ENCODE measurements at regions not wholly inside any gene's neighbourhood (a gene's known extent, or its start where the extent isn't known, plus 50 kb on each side); places are given as distances from the start of the nearest gene placed in this dataset.

DNA sequence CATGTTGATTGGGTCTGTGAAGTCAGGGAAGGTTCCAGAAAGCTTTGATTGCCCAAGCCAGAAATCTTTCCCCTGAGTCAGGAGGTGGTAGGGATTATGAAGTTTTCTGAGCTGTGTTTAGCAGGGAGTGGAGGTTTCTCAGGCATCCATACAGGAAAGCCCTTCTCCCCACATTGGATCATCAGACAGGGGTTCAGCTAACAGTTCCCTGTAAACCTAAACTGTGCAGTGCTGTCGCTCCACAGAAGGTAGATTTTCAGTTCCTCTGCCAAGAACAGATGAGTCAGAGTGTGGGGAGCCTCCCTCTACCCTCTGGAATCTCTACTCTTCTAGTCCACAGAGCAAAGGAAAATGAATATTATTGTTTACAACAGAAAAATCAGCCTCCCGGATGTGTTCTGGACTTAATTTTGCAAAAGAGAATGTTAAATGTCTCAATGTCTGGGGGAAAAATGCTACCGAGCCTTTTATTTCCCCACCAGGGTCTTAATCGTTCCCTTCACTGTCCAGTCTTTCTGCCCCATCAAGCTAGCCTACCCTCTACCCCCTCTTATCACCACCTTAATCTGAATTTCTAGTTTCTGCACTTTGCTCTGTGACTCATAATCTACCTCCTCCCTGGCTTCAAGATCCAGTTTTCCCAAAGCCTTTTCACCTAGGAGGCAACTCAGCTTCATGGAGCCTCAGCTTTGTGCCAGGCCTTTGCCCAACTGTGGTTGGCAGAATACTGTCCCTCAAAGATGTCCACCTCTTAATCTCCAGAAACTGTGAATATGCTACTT lies 355.6 kb downstream of the PRDM2 start:
- ATAC-seq = peak; percentile 60

DNA sequence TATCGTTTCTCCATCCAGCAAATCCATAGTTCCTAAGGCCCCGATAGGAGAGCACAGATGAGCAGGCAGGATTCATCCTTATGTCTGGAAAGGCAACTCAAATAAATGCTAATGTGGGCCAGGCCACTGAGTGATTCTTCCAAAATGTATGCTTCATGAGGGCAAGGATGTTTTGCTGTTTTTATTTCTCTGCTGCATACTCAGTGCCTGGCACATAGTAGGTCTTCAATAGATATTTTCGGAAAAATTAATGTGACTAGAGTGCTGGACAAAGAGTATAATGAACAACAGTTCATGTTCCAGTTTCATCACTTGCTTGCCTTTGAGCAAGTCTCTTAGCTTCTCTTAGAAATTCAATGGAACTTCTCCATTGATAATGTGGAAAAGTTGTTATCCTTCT lies 357.7 kb downstream of the PRDM2 start:
- no peak for ATAC-seq

DNA sequence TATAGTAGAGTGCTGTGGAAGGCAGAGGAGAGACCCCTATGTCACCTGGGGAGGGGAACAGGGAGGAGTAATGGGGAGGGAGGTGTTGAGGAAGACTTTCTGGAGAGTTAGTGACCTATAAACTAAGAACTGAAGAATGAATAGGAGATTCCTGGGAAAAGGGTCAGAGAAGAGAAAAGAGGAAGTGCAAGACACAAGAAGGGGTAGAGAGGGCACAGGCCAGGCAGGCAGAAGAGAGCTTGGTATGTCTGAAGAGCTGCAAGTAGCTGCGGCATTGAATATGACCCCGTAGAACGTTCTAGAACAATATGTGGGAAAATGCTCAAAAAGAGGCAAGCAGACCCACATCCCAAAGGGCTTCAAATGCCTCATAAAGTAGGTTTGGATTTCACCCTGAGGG lies 361.2 kb downstream of the PRDM2 start:
- ATAC-seq = no peak

DNA sequence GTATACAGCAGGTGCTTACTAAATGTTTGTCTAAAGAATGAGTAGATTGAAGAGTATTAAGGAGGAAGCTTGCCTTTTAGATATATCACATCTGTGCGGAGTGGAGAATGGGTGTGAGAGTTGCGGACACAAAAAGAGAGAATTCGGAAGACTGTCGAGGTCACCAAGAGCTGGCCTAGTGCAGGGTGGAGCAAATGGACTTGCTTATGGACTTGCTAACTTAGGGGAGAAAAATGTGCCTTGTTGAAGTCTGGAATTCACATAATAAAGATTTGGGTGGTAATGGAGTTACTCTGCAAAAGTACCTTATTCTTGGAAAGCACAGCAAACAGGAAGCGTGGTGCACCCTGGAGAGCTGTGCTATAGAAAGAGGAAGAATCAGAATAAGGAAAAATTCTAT lies 361.7 kb downstream of the PRDM2 start:
- no peak for ATAC-seq

DNA sequence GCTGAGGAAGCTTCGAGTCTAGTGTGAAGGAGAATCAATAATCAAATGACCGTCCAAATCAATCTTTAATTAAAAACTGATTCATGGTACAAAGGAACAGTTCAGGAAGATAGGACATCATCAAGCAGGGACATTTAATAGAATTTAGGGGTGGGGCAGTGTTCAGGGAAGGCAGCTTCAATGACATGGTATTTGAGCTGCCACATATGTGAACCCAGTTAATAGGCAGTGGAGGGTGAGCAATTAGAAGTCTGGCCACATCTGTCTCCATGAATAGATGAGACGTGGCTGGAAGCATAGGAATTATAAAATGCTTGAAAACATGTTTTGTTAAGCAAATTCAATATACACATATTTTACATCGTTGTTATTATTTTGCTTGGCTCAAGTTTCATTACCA lies 362.7 kb downstream of the PRDM2 start:
- ATAC-seq = no peak

DNA sequence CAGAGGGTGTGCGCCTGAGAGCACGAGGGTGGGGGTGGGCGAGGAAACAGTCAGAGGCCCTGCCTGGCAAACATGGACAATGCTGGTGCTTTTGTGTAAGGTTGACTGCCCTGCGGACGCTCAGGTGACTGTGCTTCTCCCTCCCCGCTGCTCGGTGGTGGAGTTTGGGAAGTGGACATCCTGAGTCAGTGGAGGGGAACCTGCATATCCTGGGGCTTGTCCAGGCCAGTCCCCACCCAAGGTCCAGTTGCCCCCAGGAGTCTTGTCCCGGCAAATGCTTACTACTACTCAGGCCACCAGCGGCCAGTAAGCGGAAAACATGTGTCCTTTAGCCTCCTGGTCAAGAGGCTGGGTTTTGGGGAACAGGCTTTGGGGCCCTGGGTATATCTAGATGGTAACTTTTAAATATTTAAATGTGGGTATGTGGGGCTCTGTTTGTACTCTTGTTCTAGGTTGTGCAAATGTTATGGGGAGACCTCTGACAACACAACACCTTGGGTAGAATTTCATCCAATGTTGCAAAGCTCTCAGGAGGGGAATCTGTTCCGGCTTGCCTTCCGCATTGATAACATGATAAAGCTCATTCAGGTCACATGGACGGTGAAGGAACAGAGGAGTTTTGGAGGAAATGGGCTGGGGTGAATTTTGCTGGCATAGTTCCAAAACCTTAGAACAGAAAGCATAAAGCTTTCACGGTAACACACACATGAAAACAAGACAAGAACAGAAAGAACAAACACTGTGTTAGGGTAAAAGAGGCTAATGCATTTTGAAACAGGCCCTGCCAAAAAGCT lies 364.9 kb downstream of the PRDM2 start:
- ATAC-seq = no peak

DNA sequence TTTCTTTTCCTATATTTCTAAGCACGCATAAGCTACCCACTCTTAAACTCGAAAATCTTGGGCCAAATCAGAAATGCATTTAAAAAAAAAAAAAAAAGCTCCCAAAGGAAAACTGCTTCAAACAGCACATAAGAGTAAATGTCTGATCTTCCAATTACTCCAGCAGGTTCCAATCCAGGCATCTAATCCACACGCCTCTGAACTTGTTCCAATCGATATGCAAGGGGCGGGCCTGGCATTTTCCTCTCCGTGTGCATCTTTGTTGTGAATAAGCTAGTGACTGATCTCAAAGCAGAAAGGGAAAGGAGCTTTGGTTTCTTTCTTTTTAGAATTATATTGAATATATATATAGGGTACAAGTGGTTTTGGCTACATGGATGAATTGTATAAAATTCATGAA lies 365.5 kb downstream of the PRDM2 start:
- no peak for ATAC-seq

DNA sequence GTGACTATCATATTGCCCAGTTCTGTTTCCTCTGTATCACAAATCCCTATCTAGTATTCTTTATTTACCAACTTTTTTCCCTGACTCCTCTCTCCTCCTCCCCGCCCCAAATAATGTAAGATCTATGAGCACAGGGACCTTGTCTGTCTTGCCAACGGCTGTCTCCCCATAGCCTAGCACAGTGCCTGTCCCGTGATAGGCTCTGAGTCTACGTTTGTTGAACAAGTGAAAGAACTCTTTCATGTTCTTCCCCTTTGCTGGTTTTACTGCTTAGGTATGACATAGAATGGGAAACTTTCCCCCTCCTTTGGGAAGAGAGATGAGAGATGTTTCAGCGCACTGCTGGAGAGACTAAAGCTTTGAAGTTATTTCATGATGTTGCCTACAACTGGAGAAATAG lies 367.0 kb downstream of the PRDM2 start:
- ATAC-seq = no peak

DNA sequence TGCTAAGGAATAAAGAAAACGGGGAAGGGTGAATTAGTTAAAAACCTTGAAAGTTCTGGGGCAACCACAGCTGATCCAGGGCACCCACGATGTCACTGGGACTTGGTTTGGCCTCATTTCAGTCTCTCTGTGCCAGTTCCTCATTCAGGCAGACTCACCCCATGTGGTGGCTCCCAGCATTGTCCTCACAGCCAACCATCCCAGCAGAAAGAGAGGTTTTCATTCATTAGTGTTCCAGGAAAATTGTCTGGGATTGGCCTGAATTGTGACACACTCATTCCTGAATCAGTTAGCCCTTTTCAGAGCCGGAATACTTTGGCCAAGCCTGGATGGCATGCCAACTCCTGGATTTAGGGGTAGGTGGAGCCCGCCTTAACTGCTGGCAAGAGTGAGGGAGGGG lies 367.7 kb downstream of the PRDM2 start:
- no peak for ATAC-seq

DNA sequence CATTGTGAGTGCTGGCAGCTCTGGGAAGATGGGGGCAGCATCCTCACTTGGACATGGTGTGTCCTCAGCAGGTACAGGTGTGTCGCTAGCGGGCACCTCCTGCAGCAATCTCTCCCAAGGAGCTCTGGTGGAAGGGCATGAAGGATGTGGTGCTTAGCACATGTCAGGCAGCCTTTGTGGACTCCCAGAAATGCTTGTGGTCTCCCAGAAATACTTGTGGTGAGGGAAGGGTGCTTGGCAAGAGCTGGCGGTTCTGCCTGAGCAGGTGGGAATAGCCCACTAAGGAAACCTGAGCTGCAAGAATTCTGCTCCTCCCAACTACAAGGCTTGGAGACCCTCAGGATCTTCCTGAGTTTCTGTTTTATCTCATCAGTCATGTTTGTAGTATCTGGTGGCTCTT lies 371.6 kb downstream of the PRDM2 start:
- ATAC-seq = no peak

DNA sequence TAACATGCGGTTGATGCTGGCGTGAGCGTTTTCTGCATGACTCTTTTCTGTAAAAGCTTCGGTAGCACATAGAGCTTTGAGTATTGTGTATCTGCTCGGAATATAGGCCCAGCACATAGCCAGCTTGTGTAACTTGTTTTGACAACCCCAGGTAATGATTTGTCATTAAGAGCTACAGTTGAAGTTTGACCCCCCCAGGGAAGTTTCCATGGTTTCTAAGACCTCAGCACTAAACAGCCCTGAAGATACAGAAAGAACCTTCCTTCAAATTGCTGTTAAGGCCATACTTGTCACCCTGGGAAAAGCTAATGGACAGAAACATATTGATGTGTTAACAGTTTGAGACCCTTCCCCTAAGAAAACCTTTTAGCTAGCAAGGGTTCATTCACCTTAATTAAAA lies 380.7 kb downstream of the PRDM2 start:
- no peak for ATAC-seq

DNA sequence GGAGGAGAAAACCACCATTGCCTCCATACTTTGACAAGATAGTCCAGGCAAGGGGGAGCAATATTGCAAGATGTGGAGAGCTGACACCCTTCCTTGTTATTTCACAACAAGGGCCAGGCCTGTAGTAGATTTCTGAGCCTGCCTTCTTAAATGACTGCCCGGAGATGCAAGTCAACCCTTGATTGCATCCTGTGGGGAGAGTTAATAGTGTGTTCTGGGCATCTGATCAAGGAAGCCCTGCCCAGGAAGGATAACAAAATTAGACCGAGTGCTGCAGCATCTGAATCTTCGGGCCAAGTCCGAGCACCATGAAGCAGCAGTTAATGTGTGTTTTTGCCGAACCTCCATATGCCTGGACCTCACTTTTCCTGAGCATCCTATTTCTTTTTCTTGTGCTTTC lies 382.3 kb downstream of the PRDM2 start:
- ATAC-seq = no peak

DNA sequence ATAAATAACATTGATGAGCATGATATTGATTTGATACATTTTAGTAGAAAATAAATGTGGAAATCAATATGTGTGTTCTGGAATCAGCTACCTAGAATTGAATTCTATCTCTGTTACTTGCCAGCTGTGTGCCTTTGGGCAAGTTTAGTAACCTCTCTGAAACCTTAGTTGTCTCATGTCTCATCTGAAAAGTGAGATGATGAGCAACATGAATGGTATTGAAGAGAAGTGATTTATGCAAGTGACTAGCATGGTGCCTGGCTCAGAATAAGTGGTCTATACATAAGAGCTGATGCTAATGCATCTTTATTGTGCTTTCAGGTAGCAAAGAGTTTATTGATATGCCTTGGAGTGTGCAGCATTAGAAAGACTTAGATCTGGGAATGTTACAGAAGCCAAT lies 383.3 kb downstream of the PRDM2 start:
- ATAC-seq = no peak

DNA sequence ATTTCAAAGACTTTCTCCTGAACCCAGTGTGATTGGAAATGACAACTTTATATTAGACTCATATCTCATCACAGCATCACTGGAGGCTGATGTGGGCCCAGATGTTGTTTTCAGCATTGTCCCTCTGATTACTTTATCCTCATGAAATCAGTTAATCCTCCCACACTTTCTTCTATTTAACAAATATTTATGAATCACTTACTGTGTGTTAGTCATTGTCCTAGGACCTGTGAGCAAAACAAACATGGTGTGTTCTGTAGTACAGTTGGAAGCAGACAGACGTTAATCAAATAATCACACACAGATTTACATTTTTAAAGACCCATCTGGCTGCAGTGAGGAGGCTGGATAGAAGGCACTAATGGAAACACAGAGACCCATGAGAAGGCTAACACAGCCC lies 383.7 kb downstream of the PRDM2 start:
- ATAC-seq = no peak

DNA sequence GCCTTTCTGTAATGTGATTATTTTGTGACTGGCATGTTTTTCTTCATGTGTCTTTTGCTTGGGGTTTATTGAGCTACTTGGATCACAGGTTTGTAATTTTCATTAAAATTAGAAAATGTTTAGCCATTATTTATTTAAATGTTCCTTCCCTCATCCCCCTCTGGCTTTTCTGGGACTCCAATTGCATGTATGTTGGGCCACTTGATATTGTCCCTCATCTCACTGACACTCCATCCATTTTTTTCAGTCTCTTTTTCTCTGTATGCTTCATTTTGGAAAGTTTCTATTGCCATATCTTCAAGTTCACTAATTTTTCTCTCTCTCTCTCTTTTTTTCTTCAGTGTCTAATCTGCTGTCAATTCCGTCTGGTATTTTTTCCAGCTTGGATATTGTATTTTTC lies 390.1 kb downstream of the PRDM2 start:
- no peak for ATAC-seq

DNA sequence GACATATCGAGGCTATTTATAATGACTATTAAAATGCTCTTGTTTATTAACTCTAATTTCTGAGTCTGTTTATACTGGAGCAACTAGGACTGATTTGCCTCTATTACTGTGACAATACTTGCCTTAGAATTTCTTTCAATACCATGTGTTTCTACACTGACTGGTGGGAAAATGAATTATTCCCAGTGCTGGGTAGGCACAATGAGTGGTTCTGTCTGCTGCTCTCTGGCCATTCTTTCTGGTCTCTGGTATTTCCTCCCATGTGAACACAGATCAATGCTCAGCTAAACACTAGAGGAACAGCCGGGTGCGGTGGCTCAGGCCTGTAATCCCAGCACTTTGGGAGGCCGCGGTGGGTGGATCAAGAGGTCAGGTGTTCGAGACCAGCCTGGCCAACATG lies 390.5 kb downstream of the PRDM2 start:
- no peak for ATAC-seq

DNA sequence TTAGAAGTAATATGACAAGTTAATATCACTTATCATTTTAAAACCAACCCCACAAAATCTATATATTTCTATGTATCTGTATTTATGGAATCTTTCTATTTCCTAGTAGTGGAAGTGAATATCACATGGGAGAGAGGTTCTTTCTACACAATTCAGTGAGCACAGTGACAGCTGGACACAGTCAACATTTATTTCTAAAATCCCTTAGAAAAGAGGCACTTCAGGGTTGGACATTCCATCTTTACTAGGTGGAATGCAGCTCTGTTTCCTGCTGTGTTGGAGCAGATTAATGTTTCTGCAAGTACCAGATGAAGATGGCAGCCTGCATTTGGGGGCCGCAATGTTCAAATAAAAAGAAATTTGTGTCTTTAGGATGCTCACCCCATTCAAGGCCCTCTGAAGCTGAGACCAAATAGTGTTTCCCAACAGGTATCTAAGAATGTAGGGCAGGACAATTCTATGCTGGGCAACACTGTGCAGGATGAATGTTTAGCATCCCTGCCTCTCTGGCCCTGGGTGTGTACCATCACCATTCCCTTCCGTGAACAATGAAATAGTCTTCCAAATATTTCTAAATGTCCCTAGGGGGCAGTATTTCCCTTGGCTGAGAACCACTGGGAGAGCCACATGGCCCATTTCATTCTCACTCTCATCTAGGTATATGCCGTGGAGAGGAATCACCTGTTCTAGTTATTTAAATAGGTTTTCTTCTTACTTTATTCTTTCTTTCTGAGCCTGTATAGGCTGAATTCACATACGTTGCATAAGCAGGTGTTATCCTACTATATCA lies 394.8 kb downstream of the PRDM2 start:
- ATAC-seq = peak; percentile 67

DNA sequence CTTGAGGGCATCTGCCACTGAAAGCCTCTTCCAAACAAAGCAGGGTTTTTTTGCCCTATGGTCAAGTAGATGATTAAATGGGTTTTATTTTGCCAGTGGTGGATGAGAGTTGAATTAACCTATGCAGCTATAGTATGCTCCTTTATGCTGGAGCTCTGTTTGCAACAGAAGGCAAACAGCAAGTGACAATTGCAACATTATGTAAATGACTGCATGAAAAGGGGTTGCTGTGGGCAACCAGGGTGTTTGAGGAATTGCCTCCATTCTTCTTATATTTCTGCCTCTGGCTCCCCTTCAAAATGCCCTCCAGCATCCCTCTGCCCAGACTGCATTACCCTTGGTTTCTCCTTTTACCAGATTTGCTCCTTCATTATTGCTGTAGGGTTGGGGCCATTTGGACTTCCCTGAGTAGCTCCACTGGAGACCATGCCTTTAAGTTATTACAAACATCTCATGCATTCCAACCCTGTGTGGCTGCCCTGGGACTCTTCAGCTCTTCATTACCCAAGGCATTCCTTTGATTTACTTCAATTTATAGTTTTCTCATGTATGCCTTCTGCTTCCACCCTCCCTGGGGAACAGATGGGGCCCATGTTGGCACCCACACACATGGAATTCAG lies 398.4 kb downstream of the PRDM2 start:
- no peak for ATAC-seq

DNA sequence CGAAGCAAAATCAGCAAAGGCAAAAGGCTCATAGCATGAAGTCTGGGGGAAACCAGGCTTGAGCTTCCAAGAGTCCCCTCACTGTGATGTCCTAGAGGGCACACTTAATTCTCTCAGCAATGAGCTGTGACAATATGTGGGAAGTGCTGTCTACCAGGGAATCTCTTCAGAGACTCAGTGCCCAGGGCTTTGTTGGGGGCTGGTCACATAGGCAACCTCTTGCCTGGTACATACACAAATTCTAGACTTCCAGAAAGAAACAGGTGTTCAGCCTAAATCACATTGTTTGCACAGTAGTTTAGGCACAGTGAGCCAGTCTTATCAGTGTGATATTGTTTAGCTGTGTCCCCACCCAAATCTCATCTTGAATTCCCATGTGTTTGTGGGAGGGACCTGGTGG lies 400.5 kb downstream of the PRDM2 start:
- ATAC-seq = no peak

DNA sequence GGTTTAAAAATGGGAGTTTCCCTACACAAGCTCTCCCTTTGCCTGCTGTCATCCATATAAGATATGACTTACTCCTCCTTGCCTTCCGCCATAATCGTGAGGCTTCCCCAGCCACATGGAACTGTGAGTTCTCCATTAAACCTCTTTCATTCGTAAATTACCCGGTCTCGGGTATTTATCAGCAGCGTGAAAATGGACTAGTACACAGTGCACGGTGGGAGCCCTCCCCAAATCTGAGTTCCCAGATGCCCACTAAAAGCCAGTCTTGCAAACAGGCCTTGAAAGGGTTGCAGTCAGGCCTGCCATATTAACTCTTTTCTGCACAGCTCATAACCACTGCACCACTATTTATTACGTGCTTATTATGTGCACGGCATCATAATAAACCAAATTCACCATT lies 400.9 kb downstream of the PRDM2 start:
- ATAC-seq = no peak

DNA sequence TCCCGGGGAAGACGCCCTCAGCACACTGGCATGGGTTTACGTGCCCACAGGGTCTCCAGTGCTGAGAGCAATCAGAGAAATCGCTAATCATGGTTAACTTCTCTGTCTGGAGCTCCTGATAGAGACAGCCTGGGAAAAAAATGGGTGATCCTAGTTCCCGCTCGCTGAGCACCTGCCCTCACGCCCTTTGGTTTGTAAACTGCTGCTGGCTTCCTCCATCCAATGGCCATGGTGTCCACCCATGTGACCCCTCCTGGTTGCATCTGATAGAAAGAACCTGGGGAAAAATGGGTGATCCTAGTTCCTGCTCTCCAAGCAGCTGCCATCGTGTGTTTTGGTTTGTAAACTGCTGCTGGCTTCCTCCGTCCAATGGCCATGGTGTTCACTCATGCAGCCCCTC lies 402.2 kb downstream of the PRDM2 start:
- no peak for ATAC-seq

DNA sequence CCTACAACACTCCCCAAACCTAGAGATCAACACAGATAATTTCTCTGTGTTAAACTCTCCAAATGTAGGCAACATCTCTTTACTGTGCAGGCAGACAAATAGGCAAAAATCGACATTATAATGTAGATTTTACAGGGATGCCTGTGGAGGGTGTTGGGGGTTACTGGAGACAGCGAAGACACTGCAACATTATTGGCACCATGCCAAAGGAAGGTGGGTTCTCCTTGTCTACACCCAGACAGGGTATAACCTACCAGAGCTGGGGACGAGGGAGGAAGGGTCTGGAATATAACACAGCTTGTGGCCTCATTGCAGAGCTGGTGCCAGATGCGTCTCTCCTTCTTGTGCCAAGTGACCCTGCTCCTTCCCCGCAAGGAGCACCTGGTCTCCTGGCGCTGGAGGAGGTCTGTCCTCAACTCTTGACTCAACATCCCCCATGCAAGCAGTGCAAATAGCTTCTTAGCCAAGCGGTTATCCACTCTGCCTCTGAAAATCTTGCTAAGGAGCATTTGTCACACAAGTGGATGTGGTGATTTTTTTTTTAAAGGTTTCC lies 404.0 kb downstream of the PRDM2 start:
- ATAC-seq = no peak

DNA sequence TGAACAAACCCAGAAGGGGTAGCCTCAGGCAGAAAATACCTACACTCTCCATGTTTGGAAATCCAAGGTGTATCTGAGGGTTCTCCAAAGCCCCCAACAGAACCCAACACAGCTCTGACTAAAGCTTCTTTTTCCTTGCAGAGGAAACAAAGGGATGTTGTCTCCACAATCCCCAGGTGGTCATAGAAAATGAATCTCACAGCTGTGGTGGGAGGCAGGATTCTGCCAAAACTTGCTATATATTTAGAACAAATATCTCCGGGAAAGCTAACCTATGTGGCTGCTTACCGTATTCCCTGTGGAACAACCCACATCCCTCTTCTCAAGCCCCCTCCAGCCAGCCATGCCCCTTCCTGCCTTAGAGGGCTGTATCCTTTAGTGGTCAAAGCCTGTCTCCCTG lies 406.1 kb downstream of the PRDM2 start:
- ATAC-seq = no peak
